GM12892 (cell line): ENCODE measurements at regions not wholly inside any gene's neighbourhood (a gene's known extent, or its start where the extent isn't known, plus 50 kb on each side); places are given as distances from the start of the nearest gene placed in this dataset.
"Not testable (repeated sequence)": the region's sequence is repeated elsewhere in the genome, so short reads cannot be mapped to it uniquely, and the experiment has no call there.

ENCODE experiments used
- DNase-seq: peaks from one replicate; pipeline ENCODE4 v3.0.0; 2011; ENCODE audit not compliant: insufficient read length
- FAIRE-seq: peaks from 2 replicates; lab custom pipeline; 2011; peaks lifted over from hg19 to GRCh38; lab: Jason Lieb, UNC
- POLR2A ChIP-seq: IDR thresholded peaks from 2 replicates; pipeline ENCODE4 v1.6.1; 2011; ENCODE audit warnings: low read depth, low read length, control low read depth
- POLR2AphosphoS5 ChIP-seq: IDR thresholded peaks from 2 replicates; pipeline ENCODE4 v1.6.1; 2011; ENCODE audit warnings: low read depth, low read length, control low read depth
- TAF1 ChIP-seq: IDR thresholded peaks from 2 replicates; pipeline ENCODE4 v1.6.1; 2011; ENCODE audit warnings: low read depth, mild to moderate bottlenecking, control low read depth, low read length, borderline replicate concordance

GRCh38 chr6:51467231-51467952 is 620.0 kb downstream of the PKHD1 start:
- no peak for FAIRE-seq

GRCh38 chr6:51468704-51469103 is 618.7 kb downstream of the PKHD1 start:
- FAIRE-seq: no peak
- DNase-seq: no peak
- no peak for TF ChIP-seq POLR2AphosphoS5
- no peak for TF ChIP-seq TAF1

More at GRCh38 chr6:51467231-51467952, 620.0 kb downstream of the PKHD1 start:
- no peak for TF ChIP-seq POLR2AphosphoS5
- TF ChIP-seq TAF1: no peak
- no peak for TF ChIP-seq POLR2A
- no peak for DNase-seq

- TF ChIP-seq POLR2A (no peak), TAF1 (no peak), POLR2AphosphoS5 (no peak)
- FAIRE-seq: no peak
- no peak for DNase-seq
Measured at GRCh38 chr6:51472745-51473487, 614.5 kb downstream of the PKHD1 start.

- no peak for DNase-seq
- no peak for FAIRE-seq
- TF ChIP-seq TAF1 (no peak), POLR2AphosphoS5 (no peak), POLR2A (no peak)
Measured at GRCh38 chr6:51474022-51474975, 613.1 kb downstream of the PKHD1 start.

- FAIRE-seq: no peak
- TF ChIP-seq POLR2AphosphoS5 (no peak), POLR2A (no peak), TAF1 (no peak)
- no peak for DNase-seq
Measured at GRCh38 chr6:51477711-51478311, 609.6 kb downstream of the PKHD1 start.

GRCh38 chr6:51479296-51479695 is 608.1 kb downstream of the PKHD1 start:
- DNase-seq: no peak
- no peak for FAIRE-seq
- no peak for TF ChIP-seq TAF1
- TF ChIP-seq POLR2AphosphoS5: no peak
- no peak for TF ChIP-seq POLR2A

- DNase-seq: no peak
- TF ChIP-seq POLR2AphosphoS5 (no peak), POLR2A (no peak), TAF1 (no peak)
- FAIRE-seq: no peak
Measured at GRCh38 chr6:51480040-51480439, 607.4 kb downstream of the PKHD1 start.

GRCh38 chr6:51485869-51486268 is 601.5 kb downstream of the PKHD1 start:
- not testable (repeated sequence) for FAIRE-seq, DNase-seq

- FAIRE-seq: no peak
- TF ChIP-seq POLR2AphosphoS5 (no peak), POLR2A (no peak), TAF1 (no peak)
- no peak for DNase-seq
Measured at GRCh38 chr6:51487937-51488336, 599.5 kb downstream of the PKHD1 start.

GRCh38 chr6:51489133-51489532 is 598.3 kb downstream of the PKHD1 start:
- TF ChIP-seq POLR2A (no peak), TAF1 (no peak)
- no peak for DNase-seq
- FAIRE-seq: no peak

GRCh38 chr6:51490101-51490500 is 597.3 kb downstream of the PKHD1 start:
- FAIRE-seq: no peak
- DNase-seq: no peak
- no peak for TF ChIP-seq POLR2AphosphoS5
- TF ChIP-seq TAF1: no peak
- TF ChIP-seq POLR2A: no peak

GRCh38 chr6:51494342-51494741 is 593.1 kb downstream of the PKHD1 start:
- FAIRE-seq (no peak), DNase-seq (no peak)
- TF ChIP-seq POLR2AphosphoS5 (no peak), TAF1 (no peak), POLR2A (no peak)
